Kasumi-1 (cell line): ENCODE measurements at regions not wholly inside any gene's neighbourhood (a gene's known extent, or its start where the extent isn't known, plus 50 kb on each side); places are given as distances from the start of the nearest gene placed in this dataset.
A peak's percentile ranks its signal among the peaks of the same experiment; 100 is the strongest.
"Not testable (repeated sequence)": the region's sequence is repeated elsewhere in the genome, so short reads cannot be mapped to it uniquely, and the experiment has no call there.

ENCODE experiments used
- DNase-seq, 2 experiments: peaks; one replicate each; lab custom pipeline; 2025; lab: John Stamatoyannopoulos, UW

GRCh38 chrX:40373641-40374040, 207.1 kb upstream of the ATP6AP2 start:
- DNase-seq: no peak

DNA sequence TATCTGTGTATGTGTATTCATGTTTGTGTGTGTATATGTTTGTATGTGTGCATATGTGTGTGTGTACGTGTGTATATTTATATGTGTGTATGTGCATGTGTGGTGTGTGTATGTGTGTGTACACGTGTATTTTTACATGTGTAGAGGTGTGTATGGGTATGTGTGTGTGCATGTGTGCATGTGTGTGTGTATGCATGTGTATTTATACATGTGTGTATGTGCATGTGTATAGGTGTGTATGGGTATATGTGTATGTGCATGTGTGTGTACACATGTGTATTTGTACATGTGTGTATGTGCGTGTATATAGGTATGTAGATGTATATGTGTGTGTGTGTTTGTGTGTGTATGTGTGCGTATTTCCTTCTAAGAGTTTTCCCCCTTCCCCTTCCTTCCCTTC, 207.7 kb upstream of the ATP6AP2 start:
- no peak for DNase-seq

GRCh38 chrX:40371376-40371775, 209.4 kb upstream of the ATP6AP2 start:
- no peak for DNase-seq

DNA sequence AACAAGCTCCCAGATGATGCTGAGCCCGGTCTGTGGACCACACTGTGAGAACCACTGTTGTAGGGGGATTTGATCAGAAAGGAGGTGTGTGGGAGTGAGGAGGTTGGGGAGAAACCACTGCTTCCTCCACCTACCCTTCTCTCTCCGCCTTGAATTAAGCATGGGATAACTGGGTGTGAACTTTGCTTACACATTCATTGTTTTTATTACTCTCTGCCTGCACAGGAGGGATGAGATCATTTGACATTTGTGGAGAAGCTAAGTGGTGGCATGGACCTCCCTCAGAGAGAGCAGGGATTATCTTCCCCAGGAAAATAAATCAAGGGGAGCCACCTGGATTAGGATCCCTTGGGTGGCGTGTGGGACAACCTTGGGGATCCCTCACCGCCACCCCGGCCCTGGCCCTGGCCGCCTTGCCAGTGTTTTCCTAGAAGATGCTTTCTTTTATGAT, 212.1 kb upstream of the ATP6AP2 start:
- DNase-seq: no peak

DNA sequence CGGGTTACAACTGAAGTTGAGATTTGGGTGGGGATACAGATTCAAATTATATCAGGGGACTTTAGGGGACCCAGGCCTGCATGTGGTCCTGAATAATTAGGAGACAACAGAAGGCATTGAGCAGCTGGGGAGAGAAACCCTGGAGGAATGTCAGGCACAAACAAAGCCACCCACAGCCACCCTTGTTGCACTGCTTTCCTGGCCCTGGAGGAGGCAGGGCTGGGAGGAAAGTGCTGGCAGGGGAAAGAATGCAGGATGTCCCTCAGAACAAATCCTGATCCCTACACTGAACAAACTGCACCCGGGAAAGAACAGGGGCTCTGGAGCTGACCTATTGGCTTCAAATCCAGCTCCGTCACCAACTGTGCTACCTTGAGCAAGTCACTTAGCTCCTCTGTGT, 214.1 kb upstream of the ATP6AP2 start:
- DNase-seq: no peak

DNA sequence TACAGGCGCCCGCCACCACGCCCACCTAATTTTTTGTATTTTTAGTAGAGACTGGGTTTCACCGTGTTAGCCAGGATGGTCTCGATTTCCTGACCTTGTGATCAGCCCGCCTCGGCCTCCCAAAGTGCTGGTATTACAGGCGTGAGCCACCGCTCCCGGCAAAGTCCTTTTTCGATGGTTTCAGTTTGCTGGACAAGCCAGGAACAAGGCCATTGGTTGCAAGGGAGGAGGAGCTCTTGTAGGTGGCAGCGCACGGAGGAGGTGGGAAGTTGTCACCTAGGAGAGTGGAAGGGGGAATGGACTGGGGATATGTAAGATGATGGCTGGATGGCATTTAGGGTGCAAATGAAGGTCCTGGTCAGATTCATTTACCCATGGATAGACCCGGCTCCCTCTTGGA, 218.5 kb upstream of the ATP6AP2 start:
- not testable (repeated sequence) for DNase-seq

- DNase-seq: no peak
These were observed 220.2 kb upstream of the ATP6AP2 start for GRCh38 chrX:40360557-40360956.

DNA sequence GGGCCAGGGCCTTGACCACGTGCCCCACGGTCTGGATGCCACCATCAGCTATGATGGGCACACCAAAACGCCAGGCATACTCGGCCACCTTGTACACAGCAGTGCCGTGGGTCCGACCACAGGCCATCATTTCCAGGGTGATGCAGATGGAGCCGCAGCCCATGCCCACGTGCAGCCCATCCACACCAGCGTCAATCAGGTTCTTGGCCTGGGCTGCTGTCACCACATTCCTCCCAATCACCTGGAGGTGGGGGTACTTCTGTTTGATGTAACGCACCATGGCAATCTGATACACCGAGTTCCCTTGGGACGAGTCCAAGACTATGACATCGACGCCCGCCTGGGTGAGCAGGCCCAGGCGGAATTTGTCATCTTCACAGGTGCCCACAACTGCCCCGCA, 221.2 kb upstream of the ATP6AP2 start:
- no peak for DNase-seq

DNA sequence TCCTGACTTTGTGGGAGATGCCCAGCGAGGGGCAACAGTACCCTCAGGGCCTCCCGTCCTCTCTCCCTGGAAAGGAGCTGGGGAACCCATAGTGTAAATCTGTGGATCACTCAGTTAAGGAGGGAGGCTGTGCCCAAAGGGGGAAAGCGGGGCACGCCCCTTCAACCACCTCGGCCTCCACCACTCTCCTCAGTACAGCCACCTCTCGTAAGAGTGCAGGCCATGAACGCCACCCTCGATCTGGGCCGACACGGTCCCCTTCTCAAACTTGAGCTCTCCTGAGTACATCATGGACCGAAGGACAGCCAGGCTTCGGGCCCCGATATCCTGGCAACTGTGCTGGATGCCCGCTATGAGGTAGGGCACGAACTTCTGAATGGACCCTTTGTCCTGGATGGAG, 221.8 kb upstream of the ATP6AP2 start:
- DNase-seq: no peak

GRCh38 chrX:40349251-40349650, 231.5 kb upstream of the ATP6AP2 start:
- no peak for DNase-seq

- no peak for DNase-seq
These were observed 234.4 kb upstream of the ATP6AP2 start for GRCh38 chrX:40346379-40346778.

- no peak for DNase-seq
These were observed 237.5 kb upstream of the ATP6AP2 start for GRCh38 chrX:40343319-40343718.

GRCh38 chrX:40340116-40340515, 240.7 kb upstream of the ATP6AP2 start:
- DNase-seq: no peak

DNA sequence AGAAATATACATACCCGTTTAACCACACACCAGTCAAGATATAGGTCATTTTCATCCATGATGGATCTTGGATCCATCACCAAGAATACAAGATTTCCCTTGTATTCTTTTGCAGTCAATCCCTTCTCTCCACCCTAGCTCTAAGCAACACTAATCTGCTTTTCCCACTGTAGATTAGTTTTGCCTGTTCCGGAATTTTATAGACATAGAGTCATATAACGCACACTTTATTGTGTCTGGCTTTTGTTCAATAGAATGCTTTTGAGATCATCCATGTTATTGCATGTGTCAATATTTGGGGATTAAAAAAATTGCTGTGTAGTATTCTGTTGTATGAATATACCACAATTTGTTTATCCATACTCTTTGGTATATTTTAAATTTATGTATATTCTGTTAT, 235.6 kb upstream of the BCOR start:
- DNase-seq: no peak

- no peak for DNase-seq
These were observed 234.0 kb upstream of the BCOR start for GRCh38 chrX:40331762-40332161.

- DNase-seq: no peak
These were observed 233.6 kb upstream of the BCOR start for GRCh38 chrX:40331353-40331752.

DNA sequence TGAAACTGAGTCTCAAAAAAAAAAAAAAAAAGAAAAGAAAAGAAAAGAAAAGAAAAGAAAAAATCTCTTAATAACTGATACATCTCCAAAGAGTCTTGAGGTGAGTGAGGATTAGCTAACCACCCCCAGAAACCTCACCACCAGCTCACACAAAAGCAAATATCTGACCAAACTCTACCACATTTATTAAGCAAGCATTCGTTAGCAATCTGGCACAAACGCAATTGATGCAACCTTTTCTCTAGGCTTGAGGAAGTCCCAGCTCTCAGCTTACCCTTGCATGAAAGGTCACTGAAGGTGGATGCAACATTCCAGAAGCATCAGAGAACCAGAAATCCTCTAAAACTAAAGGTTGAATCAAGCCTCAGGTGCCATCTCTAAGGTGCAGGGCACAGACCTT, 231.9 kb upstream of the BCOR start:
- no peak for DNase-seq

DNA sequence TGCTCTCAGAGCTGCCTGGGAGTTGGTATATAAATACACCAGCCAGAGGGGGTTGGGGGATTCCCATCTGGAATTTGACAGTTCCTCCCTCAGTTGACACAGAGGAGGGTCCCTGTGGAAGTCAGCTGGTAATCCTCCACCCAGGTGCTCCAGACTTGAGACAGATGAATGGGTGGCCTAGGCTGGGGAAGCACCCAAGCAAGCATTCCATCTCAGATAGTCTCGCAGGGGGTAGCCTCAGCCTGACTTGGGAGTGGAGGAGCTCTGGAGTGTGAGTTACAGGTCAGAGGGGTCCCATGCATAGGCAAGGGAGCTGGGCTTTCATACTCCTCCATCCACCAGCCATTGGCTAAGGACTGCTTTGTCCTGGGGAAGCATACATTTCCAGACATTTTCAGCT, 229.3 kb upstream of the BCOR start:
- no peak for DNase-seq

DNA sequence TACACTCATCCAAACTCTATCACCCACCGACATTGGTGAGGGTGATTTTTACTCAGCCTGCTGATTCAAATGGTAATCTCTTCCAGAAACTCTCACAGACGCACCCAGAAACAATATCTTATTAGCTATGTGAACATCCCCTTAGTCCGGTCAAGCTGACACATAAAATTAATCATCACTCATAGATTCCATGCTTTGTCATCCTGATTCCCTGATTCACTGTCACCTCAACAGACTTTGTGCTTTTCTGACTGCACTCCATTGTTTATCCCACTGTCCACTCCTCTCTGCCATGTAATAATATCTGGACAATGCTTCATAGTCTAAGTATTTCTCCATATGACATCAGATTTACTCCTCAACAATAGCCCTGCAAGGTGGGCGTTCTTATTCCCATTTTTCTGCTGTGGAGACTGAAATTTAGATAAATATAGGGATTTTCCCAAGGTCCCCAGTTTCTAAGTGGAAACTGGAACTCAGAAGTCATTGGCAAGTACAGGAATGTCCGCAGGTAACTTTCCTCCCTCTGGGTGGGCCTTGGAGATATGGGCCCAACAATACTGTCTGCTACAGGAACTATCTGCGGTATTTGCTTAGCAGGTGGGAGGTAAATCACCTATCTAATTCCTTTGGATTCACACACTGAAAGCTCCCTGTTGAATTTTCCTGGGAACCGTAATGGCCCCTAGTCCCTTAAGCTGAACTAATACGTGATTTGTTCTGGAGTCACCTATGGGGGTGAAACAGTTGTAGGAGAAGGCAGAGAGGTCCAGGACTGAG, 228.6 kb upstream of the BCOR start:
- DNase-seq: no peak

GRCh38 chrX:40325161-40325560, 227.4 kb upstream of the BCOR start:
- DNase-seq: no peak

DNA sequence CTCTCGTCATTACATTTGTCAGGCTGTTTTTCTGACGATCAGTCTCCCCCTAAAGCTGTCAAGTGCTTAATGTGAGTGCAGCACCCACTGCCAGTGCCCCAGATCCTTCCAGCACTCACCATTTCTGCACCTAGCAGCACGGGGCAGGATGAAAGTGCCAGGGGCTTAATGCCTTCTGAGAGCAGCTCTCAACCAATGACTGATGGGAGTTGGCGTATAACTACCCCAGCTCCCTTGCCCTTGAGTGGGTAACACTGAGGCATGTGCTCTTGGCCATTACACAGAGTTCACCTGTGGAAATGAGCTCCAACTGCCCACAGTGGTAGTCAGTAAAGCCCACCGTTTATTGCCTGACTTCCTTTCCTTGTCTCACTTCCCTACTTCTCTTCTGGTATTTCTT, 226.2 kb upstream of the BCOR start:
- no peak for DNase-seq

- no peak for DNase-seq
These were observed 223.1 kb upstream of the BCOR start for GRCh38 chrX:40320819-40321218.

DNA sequence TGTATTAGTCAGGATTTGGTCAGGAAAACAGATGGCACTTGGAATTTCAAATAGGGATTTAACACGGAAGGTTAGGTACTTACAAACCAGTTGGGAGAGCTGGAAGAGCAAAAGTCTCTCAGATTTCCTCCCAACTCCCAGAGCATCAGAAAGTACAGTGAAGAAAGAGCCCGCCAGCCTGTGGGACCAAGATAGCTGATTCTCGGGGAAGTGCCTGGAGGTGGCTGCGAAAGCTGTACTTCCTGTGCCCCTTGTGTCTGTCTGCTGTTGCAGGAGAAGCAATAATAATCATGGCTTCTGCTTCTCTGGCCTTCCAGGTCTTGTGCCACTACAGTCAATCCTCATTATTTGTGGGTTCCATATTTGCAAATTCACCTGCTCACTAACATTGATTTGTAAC, 221.0 kb upstream of the BCOR start:
- peak; percentile 53 to 54 for DNase-seq

DNA sequence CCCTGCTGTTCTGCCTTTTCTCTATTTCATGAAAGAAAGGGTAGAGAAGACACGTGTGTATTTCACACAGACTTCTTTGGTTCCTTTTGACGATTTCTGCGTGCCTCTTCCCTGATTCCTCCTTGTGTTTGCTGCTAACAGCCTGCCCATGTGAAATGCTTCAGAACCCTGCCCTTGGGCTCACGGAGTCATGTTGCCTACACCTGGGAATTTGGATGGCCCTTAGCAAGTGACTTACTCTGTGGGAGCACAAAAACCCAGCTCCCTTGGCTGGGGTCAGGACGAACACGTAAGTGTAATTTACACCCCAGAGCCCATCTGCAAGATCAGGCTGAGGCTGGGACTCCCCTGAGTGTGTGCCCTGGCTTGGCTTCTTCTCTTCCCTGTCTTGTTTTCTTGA, 220.3 kb upstream of the BCOR start:
- DNase-seq: no peak
